Hematopoietic multipotent progenitor cell treated with erythropoietin and hydrocortisone succinate and interleukin-3 and kit ligand, for 8 days (in vitro differentiated cells): ENCODE measurements at regions not wholly inside any gene's neighbourhood (a gene's known extent, or its start where the extent isn't known, plus 50 kb on each side); places are given as distances from the start of the nearest gene placed in this dataset.

Source experiments
- DNase-seq: peaks from one replicate; pipeline ENCODE4 v3.0.0-alpha.2; 2015

DNA sequence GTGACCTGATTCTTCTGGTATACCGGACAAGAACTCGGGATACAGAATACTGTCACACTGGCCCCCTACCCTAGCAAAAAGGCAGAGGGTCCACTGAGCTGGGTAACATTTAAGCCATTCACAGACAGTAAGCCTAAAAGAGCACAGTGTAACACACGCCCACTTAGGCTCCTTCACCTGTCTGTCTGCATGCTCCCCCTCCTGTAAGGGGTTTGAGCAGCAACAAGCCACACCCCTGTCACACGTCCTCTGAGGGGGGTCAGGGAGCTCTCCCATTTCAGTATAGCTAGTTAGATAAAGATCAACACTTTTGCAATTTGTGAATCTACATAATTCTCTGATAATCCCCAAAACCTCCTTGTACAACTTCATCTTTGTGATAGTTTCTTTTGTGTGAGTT, 586.3 kb upstream of the LMCD1 start:
- DNase-seq, result no peak

DNA sequence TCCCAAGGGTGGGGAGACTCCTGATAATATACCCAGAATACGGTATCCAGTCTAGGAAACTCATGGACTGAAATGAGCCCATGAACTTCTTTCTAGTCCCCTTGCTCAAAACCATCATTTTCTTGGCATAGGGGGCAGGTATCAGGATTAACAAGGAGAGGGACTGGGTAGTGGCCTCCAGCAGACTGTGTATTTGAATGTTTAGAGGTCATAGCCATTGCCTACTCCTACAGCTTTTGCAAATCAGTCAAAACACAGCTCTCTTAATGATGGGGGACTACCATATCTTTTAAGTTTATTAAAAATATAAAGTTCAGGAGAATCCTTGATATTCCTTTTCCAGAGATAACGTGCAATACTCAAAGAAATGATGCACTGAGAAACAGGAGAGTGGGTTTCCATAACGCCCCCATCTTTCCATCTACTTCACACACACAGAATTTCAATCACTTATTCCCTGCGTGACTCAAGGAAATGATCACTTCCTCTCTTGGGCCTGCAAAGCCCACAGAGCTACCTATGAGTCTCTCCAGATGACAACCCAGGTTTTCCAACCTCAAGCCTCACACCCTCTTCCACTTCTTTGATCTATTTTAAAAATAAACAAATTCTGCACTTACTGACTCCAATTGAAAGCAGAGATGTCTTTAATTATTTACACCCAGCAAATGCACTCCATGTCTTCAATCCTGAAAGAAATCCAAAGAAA, 584.0 kb upstream of the LMCD1 start:
- DNase-seq, result no peak

DNA sequence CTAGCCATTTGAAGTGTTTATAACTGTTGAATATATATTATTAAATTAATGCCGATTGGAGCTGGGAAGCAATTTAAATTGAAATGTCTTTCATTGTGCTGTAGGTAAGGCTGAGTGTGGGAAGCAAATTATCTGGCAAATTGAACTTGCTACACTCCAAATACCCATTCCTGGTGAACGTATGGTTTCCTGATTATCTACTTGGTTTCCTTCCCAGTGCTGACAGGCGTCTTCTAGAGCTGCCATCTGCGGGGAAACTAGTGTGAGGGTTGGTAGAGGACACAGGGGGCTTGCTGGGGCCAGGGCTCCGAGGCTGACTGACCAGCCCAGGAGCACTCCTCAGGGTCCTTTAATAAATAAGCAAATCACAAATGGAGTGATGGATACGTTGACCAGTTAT, 581.4 kb upstream of the LMCD1 start:
- no peak for DNase-seq

DNA sequence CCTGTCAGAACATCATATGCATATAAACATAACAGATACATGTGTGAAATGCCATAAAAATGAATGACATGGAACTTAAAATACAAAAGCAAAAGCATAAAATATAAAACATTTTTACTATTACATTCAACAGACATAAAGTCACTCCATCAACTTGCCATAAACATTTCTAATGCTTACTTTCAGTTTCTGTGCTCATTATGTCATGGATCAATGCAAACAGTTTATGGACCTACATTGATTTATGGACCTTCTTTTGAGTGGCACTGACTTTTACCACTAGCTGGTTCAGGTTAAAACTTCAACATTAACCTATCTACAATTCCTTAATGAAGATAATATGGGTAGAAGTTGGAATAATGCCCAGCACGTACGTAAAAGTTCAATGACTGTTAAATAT, 577.4 kb upstream of the LMCD1 start:
- DNase-seq, result no peak

DNA sequence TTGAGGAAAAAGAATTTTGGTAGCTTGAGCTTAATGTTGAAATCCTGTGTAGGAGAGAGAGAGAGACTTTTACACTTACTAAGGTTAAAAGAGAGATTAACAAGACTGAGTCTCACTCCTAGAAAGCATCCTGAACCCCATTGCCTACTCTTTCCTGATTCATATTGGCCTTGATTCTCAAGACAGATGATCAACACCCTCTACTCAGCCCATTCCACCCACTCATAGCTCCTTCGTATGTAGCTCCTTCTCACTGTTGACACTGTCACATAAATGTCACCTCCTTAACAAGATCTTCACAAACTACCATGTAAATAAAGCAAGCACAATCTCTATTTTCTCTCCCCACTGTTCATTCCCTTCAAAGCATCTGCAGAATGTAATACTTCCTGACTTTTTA, 574.6 kb upstream of the LMCD1 start:
- DNase-seq, result no peak

DNA sequence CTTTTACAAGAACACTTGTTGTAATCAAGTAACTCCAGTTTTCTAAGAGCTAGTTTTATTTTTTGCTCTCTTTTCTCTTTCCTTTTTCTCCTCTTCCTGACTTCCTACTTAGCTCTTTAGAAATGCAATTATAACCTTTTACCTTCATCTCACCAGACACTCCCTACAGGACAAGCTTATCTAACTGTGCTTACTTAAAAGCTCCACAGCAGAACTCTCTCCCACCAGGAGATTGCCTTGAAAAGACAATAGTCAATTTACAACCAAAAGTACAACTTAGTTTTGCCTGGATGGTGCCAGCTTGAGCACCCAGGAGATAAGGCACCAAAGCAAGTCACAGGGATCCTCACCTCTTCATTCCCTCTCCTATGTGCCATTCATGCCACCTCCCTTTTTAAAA, 573.8 kb upstream of the LMCD1 start:
- no peak for DNase-seq

DNA sequence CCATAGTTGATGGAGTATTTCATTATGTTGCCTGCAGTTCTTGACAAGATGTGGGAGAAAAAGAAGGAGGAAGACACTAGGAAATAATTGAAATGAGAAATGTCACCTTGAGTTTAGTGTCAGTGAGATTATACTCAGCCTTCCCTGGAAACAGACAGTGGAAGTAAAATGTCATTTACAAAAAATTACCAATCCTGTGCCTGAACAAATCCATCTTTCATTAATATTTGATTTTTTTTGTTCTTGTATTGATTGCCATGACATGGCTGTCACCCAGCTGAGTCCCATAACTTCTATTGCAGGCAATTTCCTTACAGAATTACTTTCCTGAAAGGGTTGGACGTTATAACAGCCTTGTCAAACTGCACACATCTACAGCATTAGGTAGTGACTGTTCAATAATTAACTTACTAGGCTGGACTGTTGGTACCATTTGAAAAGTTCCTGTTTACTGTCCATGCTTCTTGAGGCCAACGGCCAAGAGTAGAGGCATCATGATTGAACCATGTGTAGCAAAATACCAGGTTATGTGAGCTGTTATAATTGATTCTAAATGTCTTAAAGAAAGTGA, 572.2 kb upstream of the LMCD1 start:
- no peak for DNase-seq

DNA sequence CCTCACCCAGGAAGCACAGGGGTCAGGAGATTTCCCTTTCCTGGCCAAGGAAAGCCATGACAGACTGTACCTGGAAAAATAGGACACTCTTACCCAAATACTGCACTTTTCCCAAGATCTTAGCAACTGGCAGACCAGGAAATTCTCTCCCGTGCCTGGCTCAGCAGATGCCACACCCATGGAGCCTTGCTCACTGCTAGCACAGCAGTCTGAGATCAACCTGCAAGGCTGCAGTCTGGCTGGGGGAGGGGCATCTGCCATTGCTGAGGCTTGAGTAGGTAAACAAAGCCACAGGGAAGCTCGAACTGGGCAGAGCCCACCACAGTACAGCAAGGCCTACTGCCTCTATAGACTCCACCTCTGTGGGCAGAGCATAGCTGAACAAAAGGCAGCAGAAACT, 567.3 kb upstream of the LMCD1 start:
- DNase-seq, result no peak

DNA sequence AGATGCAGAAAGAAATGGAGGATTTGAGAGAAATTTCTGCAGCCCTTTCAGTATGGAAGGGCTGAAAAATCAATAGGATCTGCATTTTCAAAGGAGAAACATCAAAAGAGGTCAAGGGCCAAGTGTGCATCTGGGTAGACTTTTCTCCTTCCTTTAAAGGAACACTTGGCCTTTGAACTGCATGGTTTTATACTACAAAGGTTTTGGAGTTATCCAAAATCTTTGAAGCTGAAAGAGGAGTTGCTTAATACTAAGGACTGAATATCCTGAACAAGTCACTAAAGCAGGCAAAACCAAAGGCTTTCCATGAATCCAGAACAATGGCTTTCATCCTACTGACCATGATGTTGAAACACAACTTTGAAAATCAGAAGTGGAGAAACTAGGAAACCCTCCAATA, 553.7 kb upstream of the LMCD1 start:
- no peak for DNase-seq

DNA sequence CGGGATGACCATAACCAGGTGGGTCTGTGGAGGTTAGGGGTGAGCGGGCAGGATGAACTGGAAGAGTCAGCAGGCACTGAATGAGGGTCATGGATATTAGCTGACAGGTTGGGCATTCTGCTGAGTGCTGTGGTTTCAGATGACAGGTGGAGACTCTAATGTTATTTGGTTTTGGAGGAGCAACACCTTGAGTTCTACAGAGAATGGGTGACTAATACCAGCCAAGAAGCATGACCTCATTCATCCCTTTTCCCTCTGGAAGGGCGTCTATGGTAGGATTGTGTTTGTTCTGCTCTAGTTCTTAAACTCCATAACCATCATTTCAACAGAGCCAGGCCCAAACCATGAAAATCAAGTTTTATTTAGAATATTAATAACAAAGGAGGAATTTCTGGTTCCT, 550.7 kb upstream of the LMCD1 start:
- DNase-seq, result no peak

DNA sequence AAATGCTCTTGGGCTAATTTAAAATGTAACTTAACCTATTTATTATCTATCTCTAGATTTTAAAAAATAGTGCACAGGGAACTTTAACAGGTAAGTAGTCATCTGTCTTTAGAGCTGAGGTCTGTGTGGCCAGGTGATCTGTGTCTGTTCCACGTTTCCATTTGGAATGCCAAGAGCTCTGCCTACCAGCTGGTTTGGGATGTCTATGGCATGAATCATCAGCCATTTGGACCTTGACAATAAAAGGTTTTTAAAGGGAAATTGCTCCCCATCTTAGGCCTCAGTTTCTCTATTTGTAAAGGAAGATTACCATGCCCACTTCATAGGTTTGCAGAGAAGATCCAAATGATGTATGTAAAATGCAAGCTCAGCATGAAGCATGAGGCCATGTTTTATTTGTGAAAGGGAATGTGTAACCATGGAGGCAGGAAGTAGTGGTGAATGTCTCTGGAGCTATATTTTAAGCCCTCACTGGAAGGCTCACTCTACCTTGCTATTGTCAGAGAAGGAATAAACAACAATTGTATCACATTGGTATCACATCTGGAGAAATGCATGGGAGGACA, 548.1 kb upstream of the LMCD1 start:
- DNase-seq, result no peak

DNA sequence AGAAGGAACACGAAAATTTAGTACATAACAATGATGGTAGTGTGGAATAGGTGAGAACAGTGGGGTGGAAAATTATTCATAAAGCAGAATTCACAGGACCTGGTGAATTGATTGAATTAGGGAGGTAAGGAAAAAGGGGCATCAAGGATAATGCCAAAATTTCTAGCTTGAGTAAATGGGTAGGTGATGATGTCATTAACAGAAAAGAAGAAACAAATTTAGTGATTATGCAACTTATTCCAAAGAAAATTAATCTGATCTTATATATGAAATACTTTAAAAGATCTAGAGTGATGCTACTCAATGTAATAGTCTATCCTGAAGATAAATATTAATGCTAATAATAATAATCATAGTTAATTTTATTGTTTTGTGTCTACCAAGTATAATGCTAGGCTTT, 544.6 kb upstream of the LMCD1 start:
- no peak for DNase-seq

DNA sequence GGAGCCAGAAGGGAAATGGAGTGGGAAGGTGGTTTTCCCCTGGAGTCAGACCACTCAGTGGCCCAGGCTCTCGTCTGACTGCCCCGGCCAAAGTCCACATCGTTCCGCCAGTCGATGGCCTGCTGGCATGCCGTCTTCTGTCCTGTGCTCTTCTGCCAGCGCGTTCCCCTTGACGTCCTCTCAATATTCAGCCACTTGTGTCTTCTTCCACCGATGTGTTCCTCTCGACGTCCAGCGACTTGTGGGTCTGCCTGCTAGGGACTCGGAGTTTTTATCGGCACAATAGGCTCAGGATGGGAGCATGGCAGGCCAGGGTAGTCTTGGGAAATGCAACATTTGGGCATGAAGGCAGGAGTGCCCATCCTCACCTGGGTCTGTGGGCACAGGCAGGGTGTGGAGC, 542.5 kb upstream of the LMCD1 start:
- DNase-seq, result no peak

DNA sequence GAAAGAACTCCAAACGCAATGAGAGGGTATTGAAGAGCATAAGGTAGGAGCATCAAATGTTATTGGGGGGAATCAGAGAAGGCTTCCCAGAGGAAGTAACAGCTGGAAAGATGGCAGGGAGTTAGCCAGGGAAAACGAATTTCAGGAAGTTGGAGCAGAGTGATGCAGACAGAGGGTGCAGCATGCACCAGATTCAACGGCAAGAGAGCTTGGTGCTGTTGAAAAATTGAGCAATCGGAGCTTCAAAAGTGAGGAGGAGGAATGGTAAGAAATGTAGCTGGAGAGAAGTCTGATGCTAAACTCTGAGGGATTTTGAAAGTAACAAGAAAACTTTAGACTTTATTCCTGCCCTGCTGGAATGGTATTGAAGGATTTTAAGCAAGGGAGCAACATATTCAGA, 541.0 kb upstream of the LMCD1 start:
- DNase-seq, result no peak

DNA sequence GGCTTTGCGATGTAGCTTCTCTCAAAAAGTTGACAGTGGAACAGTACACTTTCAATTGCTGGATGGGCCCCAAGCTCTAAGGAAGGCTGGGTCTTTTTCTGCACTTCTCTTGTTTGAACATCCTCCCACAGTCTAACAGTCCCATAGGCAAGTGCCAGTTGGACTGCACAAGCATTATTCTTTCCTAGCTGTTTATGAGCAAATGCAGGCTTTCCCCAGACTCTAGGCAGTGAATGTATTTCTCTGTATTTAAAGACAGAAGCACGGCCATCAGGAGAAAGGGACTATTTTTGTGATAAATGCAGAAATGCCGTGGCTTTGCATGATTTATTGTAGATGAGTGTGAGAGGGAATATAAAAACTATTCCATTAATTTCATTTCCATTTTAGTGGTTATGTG, 539.3 kb upstream of the LMCD1 start:
- no peak for DNase-seq

DNA sequence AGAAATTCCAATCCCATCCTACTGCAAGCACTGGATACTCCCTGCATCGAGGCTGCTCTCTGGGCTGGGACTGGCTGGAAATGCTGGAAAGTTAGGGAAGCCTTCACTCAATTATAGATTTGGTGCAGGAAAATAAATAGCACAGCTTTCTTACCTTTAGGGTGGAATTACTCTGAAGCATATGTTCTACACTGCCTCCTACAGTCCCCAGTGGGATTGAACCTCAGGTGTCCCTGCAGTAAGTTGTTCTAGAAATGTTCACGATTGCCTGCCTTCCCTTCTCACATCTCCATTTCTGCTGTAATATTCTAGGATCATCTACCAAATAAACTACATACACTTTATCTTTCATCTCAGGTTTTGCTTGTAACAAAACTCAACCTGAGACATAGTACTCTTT, 536.7 kb upstream of the LMCD1 start:
- no peak for DNase-seq

DNA sequence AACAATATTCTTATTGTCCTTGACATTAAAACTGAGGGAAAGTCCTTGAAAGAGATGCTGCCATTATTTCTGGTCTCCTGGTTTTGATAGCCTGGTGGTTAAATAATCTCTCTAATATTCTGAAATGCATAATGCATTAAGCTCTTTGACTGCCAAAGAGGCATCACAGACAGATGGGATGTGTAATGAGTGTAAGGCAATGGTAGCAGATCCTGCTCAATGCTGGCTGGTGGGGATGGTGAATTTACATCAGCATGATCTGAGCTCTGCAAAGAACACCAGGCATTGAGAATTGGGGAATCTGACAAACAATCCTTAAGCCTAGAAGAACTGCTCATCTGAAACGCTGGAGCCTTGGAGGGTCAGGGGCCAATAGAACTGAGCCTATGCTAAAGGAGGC, 528.6 kb upstream of the LMCD1 start:
- DNase-seq, result no peak

DNA sequence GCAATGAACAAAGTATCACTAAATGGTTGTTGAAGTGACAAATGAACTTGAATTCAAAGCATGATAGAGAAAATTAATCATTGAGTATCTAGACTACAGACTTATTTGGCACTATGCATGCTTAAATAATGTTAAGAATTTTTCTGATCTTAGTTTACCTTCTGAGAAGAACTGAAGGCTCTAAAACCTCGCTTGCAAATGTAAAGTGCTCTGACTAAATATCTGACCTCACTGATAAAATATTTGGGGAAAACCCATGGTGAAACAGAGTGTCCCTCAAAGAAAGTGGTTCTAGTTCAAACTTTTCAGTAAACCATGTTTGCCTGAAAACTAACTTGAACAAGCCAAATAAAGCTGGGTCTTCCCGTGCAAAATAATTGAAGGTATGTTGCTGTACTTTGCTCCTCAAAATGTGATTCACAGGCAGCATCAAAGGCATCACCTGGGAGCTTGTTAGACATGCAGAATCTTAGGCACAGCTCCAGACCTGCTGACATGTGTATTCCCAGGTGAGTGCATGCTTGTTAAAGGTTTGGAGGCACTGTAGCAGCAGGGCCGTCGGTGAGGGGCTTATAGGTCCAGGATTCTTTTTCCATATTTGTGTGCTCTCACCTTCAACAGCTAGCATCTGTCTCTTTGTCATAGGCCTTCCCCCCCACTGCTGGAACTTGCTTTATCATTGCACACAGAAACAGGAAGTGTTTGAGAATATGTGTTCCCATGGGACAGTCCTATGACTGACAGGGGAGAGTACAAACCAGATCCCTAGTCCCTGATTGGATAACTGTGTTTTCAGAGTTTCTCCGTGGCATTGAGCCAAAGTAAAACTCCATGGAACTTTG, 524.2 kb upstream of the LMCD1 start:
- DNase-seq, result no peak

DNA sequence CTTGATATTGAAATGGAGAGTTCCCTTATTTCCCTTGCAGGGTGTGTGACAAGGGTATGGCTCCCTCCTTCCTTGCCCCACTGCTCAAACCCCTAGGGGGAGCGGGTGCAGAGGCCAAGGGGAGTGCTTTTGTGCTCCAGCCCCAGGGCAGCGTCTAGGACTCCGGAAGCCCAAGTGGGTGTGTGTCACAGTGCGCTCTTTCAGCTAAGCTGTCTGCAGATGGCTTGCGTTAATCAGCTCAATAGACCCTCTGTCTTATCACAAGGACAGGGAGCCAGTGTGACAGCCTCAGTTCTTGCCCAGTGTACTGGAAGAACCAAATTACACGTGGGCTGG, 523.6 kb upstream of the LMCD1 start:
- DNase-seq, result no peak

DNA sequence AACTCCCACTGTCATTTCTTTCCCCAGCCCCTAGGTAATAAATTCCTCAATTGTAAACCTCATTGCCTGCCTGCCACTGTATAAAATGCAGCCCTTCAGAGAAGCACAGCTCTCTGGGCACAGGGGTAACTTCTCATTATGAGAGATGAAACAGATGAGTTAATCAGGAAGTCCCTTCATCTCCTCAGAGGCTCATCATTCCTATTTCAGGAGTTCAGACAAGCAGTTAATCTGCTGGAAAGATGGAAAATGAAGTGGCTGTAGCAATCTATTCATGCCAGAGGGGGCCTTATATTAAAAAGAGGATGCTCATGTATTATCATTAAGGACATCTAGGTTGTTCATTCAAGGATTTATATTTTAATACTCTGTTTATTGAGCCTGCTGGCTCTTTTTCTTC, 519.5 kb upstream of the LMCD1 start:
- no peak for DNase-seq

DNA sequence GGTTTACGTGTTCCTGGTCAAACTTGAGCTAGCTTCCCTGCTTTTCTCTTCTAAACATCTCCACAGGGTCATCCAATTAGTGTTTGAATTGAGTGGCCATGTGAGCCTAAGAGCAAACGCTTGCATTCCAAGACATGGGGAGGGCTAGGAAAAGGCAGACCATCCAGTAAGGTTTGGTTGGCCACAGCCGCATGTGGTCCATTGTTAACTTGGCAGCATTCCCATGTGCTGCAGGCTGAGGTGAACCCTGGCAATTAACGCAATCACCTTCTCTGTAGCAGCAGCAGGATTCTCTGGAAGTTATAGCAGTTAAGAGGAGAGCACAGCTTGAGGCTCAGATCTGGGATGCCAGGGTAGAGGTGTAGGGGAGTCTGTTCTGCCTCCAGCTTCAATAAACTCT, 502.2 kb upstream of the LMCD1 start:
- no peak for DNase-seq

DNA sequence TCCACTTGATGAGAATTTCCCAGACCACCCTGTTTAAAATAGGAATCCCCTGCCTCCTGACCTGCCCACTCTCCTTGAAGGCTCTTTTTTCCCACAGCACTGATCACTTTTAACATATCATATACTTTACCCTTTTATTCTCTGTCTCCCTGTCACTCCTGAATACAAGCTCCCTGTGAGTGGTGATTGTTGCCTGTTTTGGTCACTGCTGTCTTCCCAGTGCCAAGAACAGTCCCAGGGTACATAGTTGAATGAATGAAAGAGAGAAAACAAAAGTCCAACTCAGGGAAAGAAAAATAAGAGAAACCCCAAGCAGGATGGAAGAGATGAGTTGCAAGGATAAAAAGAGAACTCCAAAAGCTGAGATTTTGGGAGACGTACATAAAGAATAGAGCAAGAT, 500.3 kb upstream of the LMCD1 start:
- no peak for DNase-seq

DNA sequence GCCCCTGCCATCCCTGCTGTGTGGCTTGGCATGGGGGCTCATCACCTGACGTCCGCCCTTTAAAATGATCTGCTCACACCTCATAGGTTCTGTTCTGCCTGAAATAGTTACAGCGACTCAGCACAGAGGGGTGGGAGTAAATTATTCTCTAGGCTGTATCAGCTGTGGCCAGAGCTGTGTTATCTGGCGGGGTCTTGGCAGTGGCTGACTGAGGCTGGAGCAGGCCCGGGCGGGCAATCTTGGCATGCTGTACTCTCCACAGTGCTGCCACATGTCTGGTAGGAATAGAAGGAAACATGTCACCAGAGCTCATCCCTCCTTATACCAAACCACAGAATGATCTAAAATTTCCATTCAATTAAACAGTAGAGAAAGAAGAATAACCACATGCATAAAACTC, 499.9 kb upstream of the LMCD1 start:
- DNase-seq, result no peak

DNA sequence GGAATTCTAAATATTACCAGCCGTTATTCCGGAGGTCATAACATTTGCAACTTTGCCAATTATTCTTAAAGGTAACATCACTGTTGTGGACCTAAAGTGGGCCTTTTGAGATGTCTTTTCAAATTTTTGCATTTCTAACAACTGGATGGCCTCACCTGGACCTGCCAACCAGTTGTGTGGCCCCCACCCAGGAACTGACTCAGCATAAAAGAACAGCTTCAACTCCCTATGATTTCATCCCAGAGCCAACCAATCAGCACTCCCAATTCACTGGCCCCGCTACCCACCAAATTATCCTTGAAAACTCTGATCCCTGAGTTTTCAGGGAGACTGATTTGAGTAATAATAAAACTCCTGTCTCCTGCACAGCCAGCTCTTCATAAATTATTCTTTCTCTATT, 489.7 kb upstream of the LMCD1 start:
- no peak for DNase-seq
